Vagina (tissue), 2 donors: ENCODE measurements at regions not wholly inside any gene's neighbourhood (a gene's known extent, or its start where the extent isn't known, plus 50 kb on each side); places are given as distances from the start of the nearest gene placed in this dataset.

ENCODE experiments used
- DNase-seq, 2 donors: peaks; one replicate each; pipeline ENCODE4 v3.0.0-alpha.2; 2017; ENCODE audit errors: extremely low spot score in 2 of 2
- H3K27ac ChIP-seq: fragments of 200-600 bp; sonication (generic); one replicate; pipeline ENCODE4 v1.5.1; 2019
- H3K27me3 ChIP-seq: fragments of 200-600 bp; sonication (generic); one replicate; pipeline ENCODE4 v1.5.1; 2019
- H3K36me3 ChIP-seq, 2 donors: fragments of 200-600 bp; sonication (generic); one replicate each; pipeline ENCODE4 v1.5.1; 2017 to 2019
- H3K4me1 ChIP-seq: fragments of 200-600 bp; sonication (generic); one replicate; pipeline ENCODE4 v1.5.1; 2019
- H3K4me3 ChIP-seq, 2 donors: fragments of 200-600 bp; sonication (generic); 1 replicate in 1 of 2; 2 replicates in 1 of 2; pipeline ENCODE4 v1.5.1; 2016 to 2019
- H3K9me3 ChIP-seq: fragments of 200-600 bp; sonication (generic); one replicate; pipeline ENCODE4 v1.5.1; 2019
- CTCF ChIP-seq, 3 experiments: fragments of 450-650 bp in 2 of 3; fragments of 200-600 bp in 1 of 3; sonication (generic) in 1 of 3; IDR thresholded peaks; one replicate each; pipeline ENCODE4 v1.5.1; 2017 to 2019; ENCODE audit warnings: antibody characterized with exemption in 3 of 3, mild to moderate bottlenecking in 2 of 3, moderate library complexity in 2 of 3
- POLR2A ChIP-seq, 2 donors: fragments of 450-650 bp; IDR thresholded peaks; one replicate each; pipeline ENCODE4 v1.6.1; 2017; ENCODE audit warnings: antibody characterized with exemption in 2 of 2, mild to moderate bottlenecking in 2 of 2, moderate library complexity in 2 of 2
- POLR2AphosphoS5 ChIP-seq, 2 donors: sonication (generic); formaldehyde crosslinking; IDR thresholded peaks; one replicate each; pipeline ENCODE4 v1.9.0; 2017; ENCODE audit warnings: antibody characterized with exemption in 2 of 2, mild to moderate bottlenecking in 2 of 2, low read depth in 1 of 2; ENCODE audit not compliant: insufficient read depth in 1 of 2
- intact Hi-C: fragments of 100-400 bp; cut with DNase I; formaldehyde crosslinking; loops from one replicate; pipeline ENCODE4 v1.15.1; 2023

GRCh38 chr1:60765204-60765603, 317.2 kb upstream of the NFIA start:
- TF ChIP-seq POLR2A (IDR thresholded peaks at IDR 0.05), result no peak
- no peak for TF ChIP-seq POLR2AphosphoS5 (IDR thresholded peaks at IDR 0.05; ENCODE audit: insufficient read depth in 1 of 2, low read depth in 1 of 2)
- no peak for TF ChIP-seq CTCF (IDR thresholded peaks at IDR 0.05)
- Histone ChIP-seq H3K27me3 (no peaks in the 10 kb centered on the region), H3K36me3 (no peaks in the 10 kb centered on the region), H3K9me3 (no peaks in the 10 kb centered on the region), H3K4me3 (no peak overlapping the region), H3K4me1 (no peaks in the 10 kb centered on the region), H3K27ac (no peak overlapping the region)
- no peak for DNase-seq
- intact Hi-C loops, result no loop called here

- intact Hi-C loops, result no loop called here
- no peak overlapping the region for H3K27ac ChIP-seq
- H3K36me3 ChIP-seq, result no peaks in the 10 kb centered on the region
- H3K4me3 ChIP-seq, result no peak overlapping the region
- no peaks in the 10 kb centered on the region for H3K27me3 ChIP-seq
- DNase-seq, result no peak
- H3K4me1 ChIP-seq, result no peaks in the 10 kb centered on the region
- TF ChIP-seq POLR2AphosphoS5 (IDR thresholded peaks at IDR 0.05; ENCODE audit: insufficient read depth in 1 of 2, low read depth in 1 of 2) (no peak), POLR2A (IDR thresholded peaks at IDR 0.05) (no peak), CTCF (IDR thresholded peaks at IDR 0.05) (no peak)
- no peaks in the 10 kb centered on the region for H3K9me3 ChIP-seq
These were observed 317.9 kb upstream of the NFIA start for GRCh38 chr1:60764489-60764888.

- intact Hi-C loops, result no loop called here
- TF ChIP-seq CTCF (IDR thresholded peaks at IDR 0.05), result no peak
- no peak overlapping the region for H3K4me3 ChIP-seq
- H3K27me3 ChIP-seq, result no peaks in the 10 kb centered on the region
- H3K27ac ChIP-seq, result no peak overlapping the region
- no peaks in the 10 kb centered on the region for H3K36me3 ChIP-seq
- no peaks in the 10 kb centered on the region for H3K9me3 ChIP-seq
- no peak for DNase-seq
- no peaks in the 10 kb centered on the region for H3K4me1 ChIP-seq
These were observed 318.6 kb upstream of the NFIA start for GRCh38 chr1:60763741-60764140.

GRCh38 chr1:60762911-60763310, 319.4 kb upstream of the NFIA start:
- no peaks in the 10 kb centered on the region for H3K36me3 ChIP-seq
- no peaks in the 10 kb centered on the region for H3K27me3 ChIP-seq
- DNase-seq, result no peak
- H3K9me3 ChIP-seq, result no peaks in the 10 kb centered on the region
- no peak for TF ChIP-seq POLR2AphosphoS5 (IDR thresholded peaks at IDR 0.05; ENCODE audit: insufficient read depth in 1 of 2, low read depth in 1 of 2)
- TF ChIP-seq POLR2A (IDR thresholded peaks at IDR 0.05), result no peak
- no peak for TF ChIP-seq CTCF (IDR thresholded peaks at IDR 0.05)
- H3K4me1 ChIP-seq, result no peaks in the 10 kb centered on the region
- intact Hi-C loops, result no loop called here
- no peak overlapping the region for H3K4me3 ChIP-seq
- no peak overlapping the region for H3K27ac ChIP-seq

GRCh38 chr1:60762176-60762575, 320.2 kb upstream of the NFIA start:
- intact Hi-C loops, result no loop called here
- TF ChIP-seq CTCF (IDR thresholded peaks at IDR 0.05) (no peak), POLR2AphosphoS5 (IDR thresholded peaks at IDR 0.05; ENCODE audit: insufficient read depth in 1 of 2, low read depth in 1 of 2) (no peak), POLR2A (IDR thresholded peaks at IDR 0.05) (no peak)
- Histone ChIP-seq H3K27ac (no peak overlapping the region), H3K9me3 (no peaks in the 10 kb centered on the region), H3K36me3 (no peaks in the 10 kb centered on the region), H3K4me1 (no peaks in the 10 kb centered on the region), H3K27me3 (no peaks in the 10 kb centered on the region), H3K4me3 (no peak overlapping the region)
- no peak for DNase-seq
